LNCAP (cell line): ENCODE measurements at regions not wholly inside any gene's neighbourhood (a gene's known extent, or its start where the extent isn't known, plus 50 kb on each side); places are given as distances from the start of the nearest gene placed in this dataset.

ENCODE experiments used
- CTCF ChIP-seq: fragments of 450-650 bp; IDR thresholded peaks from 2 replicates; pipeline ENCODE4 v1.5.1; 2017; ENCODE audit warnings: mild to moderate bottlenecking

GRCh38 chr10:9060314-9060713 lies 1005.8 kb downstream of the GATA3 start:
- no peak for TF ChIP-seq CTCF

DNA sequence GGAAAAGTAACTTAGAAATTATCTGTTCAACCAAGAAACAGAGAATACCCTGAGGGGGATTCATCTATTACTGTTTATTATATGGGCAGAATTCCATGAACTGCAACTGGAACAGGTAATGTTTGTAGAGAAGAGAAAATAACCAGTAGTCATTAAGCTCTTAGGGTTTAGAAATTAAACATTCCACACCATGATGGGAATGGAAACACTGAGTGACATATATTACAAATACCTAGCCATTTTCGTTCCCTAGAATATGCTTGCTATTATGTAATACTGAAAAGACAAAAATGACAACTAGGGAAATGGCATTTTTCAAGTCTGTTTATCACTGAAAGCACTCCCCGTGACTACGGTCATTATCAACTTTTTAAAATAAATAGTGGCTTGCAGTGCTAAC lies 1007.4 kb downstream of the GATA3 start:
- no peak for TF ChIP-seq CTCF

- no peak for TF ChIP-seq CTCF
Measured at GRCh38 chr10:9066152-9066551, 1011.7 kb downstream of the GATA3 start.

GRCh38 chr10:9068003-9068402 lies 1013.5 kb downstream of the GATA3 start:
- no peak for TF ChIP-seq CTCF

DNA sequence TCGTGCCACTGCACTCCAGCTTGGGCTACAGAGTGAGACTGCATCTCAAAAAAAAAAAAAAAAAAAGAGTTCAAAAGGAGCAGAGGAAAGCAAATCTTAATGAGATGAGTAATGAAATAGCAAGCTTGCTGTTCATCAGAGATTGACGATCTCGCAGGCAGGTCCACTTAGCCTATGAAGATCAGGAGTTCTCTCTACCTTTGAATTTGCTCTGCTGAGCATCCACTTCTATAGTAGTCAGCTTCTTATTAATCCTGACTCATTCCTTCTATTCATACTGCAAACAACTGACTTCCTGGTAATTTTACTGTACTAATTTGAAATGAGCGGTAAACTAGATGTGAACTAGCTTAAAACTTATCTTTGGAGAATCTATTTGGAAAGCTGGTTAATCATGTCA lies 1014.6 kb downstream of the GATA3 start:
- TF ChIP-seq CTCF: no peak

DNA sequence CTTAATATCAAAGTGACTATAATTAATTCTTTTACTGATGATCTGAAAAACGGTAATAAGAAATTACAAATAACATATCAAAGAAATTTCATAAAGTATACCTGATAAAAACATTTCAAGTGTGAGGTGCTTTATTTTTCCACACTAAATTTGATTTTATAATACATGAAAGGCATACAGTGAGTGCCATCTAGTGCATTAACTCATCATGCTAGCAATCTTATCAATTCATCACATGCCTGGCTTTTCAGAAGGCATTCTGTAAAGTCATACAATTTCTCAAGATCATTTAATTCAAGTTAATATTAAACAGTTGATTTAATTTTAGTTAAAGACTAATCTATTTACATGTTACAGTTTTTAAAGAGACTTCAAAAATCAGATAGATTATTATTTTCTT lies 1020.9 kb downstream of the GATA3 start:
- TF ChIP-seq CTCF: no peak

DNA sequence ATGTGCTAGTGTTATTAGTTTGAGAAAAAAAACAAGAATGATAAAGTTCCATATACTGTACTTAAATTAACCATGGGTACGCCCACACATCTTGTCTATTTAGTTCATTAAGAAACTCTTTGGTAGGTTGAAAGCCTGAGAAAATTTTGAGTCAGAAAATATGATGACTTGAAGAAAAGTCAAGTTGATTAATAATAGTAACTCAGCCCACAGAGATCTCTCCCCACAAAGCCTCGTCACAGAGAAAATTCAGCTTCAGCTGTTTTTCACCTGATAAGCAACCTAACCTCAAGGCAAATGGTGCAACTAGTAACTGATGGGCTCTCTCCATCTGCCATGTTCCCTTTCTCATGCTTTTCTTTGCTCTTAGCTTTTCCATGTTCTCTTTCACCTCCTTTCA lies 1021.6 kb downstream of the GATA3 start:
- TF ChIP-seq CTCF: no peak

GRCh38 chr10:9081253-9081652 lies 1026.8 kb downstream of the GATA3 start:
- TF ChIP-seq CTCF: no peak
